Omental fat pad (tissue), 3 donors: ENCODE measurements at regions not wholly inside any gene's neighbourhood (a gene's known extent, or its start where the extent isn't known, plus 50 kb on each side); places are given as distances from the start of the nearest gene placed in this dataset.

ENCODE experiments used
- ATAC-seq: fragments of 150-250 bp; one replicate; pipeline ENCODE4 v1.9.1; 2016; ENCODE audit warnings: mild to moderate bottlenecking, moderate library complexity; ENCODE audit not compliant: low FRiP score
- DNase-seq: peaks from one replicate; pipeline ENCODE4 v3.0.0-alpha.2; 2019; ENCODE audit warnings: low spot score
- TF ChIP-seq, protein P1 (sequence below), 3 donors: fragments of 450-650 bp; IDR thresholded peaks; one replicate each; pipeline ENCODE4 v1.5.1; 2016 to 2017; ENCODE audit warnings: antibody characterized with exemption in 3 of 3, mild to moderate bottlenecking in 3 of 3, moderate library complexity in 2 of 3

DNA sequence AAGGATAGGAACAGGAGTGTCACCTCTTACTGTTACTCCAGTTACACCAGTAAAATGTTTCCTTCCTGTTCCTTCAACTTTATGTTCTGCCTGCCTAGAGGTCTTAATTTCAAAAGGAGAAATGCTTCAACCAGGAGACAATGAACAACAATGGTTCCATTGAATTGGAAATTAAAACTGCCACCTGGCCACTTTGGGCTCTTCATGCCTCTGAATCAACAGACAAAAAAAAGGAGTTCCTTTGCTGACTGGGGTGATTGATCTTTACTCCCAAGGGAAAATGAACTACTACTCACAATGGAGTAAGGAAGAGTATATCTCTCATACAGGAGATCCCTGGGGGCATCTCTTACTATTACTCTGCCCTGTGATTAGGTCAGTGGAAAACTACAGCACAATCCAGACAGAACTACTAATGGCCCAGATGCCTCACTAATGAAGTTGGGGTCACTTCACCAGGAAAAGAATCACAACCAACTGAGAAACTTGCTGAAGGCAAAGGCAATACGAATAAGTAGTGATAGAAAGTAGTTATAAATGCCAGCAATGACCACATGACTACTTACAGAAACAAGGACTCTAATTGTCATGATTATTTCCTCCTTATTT is 76.6 kb upstream of the PRDX6 start:
- DNase-seq (no peak), ATAC-seq (no peak)
- TF ChIP-seq, protein P1, sequence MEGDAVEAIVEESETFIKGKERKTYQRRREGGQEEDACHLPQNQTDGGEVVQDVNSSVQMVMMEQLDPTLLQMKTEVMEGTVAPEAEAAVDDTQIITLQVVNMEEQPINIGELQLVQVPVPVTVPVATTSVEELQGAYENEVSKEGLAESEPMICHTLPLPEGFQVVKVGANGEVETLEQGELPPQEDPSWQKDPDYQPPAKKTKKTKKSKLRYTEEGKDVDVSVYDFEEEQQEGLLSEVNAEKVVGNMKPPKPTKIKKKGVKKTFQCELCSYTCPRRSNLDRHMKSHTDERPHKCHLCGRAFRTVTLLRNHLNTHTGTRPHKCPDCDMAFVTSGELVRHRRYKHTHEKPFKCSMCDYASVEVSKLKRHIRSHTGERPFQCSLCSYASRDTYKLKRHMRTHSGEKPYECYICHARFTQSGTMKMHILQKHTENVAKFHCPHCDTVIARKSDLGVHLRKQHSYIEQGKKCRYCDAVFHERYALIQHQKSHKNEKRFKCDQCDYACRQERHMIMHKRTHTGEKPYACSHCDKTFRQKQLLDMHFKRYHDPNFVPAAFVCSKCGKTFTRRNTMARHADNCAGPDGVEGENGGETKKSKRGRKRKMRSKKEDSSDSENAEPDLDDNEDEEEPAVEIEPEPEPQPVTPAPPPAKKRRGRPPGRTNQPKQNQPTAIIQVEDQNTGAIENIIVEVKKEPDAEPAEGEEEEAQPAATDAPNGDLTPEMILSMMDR (IDR thresholded peaks at IDR 0.05): no peak

DNA sequence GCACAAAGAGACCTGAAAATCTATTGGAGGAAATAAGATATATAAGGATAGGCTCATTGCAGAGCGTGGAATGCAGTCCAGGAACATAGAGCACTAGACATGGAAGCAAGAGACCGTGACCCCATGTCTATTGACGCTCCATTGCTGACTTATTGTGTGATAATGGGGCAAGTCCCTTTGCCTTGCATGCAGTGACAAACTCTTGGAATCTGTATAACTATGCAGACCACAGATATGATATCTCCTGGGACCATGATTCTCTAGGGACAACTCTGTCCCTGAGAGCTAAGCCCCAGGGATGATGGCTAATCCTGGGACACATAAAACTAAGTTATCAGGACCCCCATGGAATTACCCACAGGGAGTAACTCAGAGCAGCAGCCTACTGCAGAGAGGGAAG is 73.1 kb upstream of the PRDX6 start:
- ATAC-seq (no peak), DNase-seq (no peak)
- TF ChIP-seq, protein P1 (IDR thresholded peaks at IDR 0.05): no peak

DNA sequence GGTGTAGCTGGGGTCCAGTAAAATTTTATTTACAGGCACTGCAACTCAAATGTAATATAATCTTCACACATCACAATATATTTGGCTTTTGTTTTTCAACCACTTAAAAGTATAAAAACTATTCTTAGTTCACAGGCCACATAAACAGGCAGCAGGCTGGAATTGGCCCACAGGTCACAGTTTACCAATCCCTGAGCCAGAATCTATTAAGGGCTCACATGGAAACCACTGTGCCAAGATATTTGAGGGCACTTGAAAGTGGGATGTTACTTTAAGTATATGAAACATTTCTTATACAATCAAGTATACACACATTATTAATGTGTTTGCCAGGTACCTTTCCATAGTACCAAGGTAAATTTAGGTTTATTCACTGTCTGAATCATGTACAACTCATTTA is 71.9 kb upstream of the PRDX6 start:
- ATAC-seq (no peak), DNase-seq (no peak)
- TF ChIP-seq, protein P1 (IDR thresholded peaks at IDR 0.05): no peak

DNA sequence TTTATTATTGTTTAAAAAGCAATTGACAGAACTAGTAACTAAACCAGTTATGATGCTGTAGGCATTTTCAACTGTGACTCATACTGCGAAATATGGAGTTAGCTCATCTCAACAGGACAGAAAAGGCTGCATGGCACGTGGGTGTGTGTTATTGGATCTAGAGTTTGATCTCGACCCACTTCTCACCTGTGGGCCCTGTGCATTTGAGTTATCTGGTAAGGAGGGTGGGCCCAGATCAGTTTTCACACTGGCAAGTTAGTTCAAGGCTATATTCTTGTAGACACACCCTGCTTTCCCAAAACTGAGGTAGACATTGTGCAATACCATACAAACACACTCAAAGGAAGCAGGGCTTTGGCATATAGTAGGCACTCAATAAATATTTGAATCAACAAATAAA is 71.3 kb upstream of the PRDX6 start:
- DNase-seq (no peak), ATAC-seq (no peak)
- TF ChIP-seq, protein P1 (IDR thresholded peaks at IDR 0.05): no peak

DNA sequence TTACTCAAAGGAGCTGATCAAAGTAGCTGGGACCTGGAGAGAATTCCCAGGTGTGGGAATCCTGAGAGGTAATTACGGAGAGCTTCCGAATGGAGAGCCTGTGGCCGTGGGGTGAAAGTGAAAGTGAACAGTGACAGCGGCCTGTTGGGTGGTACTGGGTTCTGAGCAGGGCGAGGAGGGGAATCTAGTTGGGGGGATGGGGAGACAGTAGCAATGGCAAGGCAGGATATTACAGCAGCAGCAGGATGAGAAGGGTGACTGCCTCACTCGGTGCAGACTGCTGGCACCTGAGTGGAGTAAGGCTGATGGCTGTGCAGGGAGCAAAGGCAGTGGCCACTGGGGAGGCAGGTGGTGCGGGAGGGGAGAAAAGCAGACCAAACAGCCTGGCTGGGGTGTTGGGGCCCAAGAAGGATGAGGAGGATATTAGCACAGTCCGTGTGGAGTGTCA is 70.3 kb upstream of the PRDX6 start:
- no peak for ATAC-seq
- no peak for DNase-seq
- TF ChIP-seq, protein P1 (IDR thresholded peaks at IDR 0.05): no peak

DNA sequence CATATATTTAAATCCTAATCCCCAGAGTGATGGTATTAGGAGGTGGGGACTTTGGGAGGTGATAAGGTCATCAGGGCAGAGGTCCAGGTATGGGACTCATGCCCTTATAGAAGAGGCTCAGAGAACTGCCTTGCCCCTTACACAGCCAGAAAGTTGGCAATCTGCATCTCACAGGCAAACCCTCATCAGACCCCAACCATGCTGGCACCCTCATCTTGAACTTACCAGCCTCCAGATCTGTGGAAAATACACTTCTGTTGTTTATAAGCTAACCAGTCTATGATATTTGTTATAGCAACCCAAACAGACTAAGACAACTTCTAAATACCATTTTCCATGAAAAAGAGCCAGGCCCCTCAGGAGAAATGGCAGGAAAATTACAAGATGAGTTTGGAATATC is 69.3 kb upstream of the PRDX6 start:
- ATAC-seq: no peak
- DNase-seq: no peak
- TF ChIP-seq, protein P1 (IDR thresholded peaks at IDR 0.05): no peak

DNA sequence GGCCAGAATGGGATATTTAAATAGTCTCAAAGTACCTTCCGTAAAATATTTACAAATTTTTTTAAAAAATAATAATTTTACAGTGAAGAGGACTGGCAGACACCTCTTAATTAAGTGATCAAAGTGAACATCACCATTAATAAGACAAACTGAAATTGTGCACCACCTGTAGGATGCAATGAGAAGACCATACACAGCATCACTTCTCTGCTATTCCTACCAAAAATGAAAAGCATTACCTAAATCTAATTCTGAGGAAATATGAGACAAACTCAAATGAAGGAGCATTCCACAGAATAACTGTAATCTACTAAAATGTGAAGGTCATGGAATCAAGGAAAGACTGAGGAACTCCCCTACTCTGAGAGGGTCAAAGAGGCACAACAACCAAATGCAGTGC is 68.2 kb upstream of the PRDX6 start:
- ATAC-seq (no peak), DNase-seq (no peak)
- TF ChIP-seq, protein P1 (IDR thresholded peaks at IDR 0.05): no peak
